Myocyte (in vitro differentiated cells): ENCODE measurements at regions not wholly inside any gene's neighbourhood (a gene's known extent, or its start where the extent isn't known, plus 50 kb on each side); places are given as distances from the start of the nearest gene placed in this dataset.

ENCODE experiments used
- DNase-seq: peaks from one replicate; pipeline ENCODE4 v3.0.0-alpha.2; 2012; ENCODE audit warnings: low read depth

DNA sequence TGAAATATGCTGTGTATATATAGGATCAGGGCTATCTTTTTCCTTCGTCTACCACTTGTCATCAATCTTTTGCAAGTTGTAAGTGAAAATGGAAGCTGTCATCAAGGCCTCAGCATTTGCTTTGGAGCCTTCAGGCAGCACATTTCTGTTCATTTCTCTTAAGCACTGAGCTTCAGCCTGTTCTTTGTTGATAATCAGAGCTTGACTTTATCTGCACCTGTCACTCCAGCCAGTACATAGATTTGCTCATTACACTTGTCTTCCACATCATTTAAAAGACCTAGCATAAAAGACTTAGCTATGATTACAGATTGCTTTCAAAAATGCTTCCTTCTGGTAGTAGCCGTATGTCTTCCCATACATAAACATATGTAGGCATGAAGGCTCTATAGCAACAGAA is 189.8 kb upstream of the GRIK2 start:
- peak; percentile 13 for DNase-seq

- no peak for DNase-seq
Observed at GRCh38 chr6:101208152-101208551, 185.4 kb upstream of the GRIK2 start.

DNA sequence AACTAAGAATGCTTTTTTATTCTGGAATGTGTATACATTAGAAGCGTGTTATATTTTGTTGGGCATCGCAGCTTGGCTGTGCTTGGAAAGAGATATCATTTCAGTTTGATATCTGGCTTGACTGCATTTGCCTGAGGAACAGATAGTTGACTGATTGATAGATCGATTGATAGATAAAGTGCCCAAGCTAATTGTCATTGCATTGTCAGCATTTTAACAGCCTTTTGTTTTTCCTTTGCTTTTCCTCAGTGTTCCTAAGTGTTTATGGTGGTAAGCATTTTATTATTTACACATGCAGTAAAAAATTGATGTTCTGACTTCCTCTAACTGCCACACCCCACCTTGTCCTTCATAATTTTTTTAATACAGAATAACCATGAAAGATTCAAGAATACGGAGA is 180.9 kb upstream of the GRIK2 start:
- no peak for DNase-seq

DNA sequence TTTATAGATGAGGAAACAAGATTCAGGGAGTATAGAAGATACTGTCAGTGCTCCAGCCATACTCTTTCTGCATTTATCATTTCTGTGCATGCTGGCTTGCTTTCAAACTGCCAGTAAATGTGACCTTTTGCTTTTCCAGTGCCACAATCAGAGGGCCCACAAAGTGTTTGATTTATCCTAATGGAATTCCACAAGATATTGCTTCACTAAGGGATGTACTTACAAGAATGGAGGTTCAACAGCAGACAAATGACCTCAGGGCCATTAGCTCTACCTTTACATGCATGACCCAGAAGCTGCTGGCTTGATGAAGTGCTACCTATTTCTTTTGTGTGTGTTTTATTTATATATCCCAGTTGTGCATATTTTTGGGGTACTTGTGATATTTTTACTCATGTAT is 171.5 kb upstream of the GRIK2 start:
- DNase-seq, result no peak

DNA sequence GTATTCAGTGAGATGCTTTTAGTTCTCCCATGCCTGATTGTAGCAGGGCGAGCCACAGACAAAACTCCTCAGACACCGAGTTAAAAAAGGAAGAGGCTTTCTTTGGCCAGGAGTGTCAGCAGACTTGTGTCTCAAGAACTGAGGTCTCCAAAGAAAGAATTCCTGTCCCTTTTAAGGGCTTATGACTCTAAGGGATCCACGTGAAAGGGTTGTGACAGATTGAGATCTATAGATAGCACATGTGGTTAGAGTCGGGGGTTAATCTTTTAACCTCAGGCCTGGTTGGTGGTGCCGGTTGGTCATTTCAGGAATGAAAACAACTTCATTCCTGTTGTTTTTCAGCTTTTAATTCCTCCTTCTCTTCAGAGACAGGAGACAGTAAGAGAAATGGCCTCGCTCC is 168.8 kb upstream of the GRIK2 start:
- peak; percentile 85 for DNase-seq

- DNase-seq, result peak; percentile 75
Observed at GRCh38 chr6:101226677-101227135, 166.8 kb upstream of the GRIK2 start.

DNA sequence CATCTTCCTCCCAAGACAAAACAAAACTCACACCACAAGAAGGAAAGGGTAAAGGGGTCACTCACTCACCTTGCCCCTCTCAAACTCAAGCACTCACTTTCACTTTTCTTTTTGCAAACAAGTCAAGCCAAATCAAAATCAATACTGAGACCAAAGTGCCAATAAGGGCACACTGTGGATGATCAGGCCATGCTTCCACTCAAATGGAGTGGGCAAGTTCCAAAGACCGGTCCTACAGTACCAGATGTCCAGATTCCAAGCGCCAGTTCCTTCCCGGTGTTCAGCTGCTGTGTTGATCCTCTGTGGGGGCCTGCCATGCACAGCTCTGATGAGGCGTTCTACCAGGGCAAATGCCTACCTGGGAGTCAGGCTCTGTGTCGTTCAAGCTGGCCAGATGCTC is 162.6 kb upstream of the GRIK2 start:
- no peak for DNase-seq

- peak; percentile 6 for DNase-seq
Observed at GRCh38 chr6:101231606-101232235, 161.8 kb upstream of the GRIK2 start.

- no peak for DNase-seq
Observed at GRCh38 chr6:101232961-101233360, 160.5 kb upstream of the GRIK2 start.

GRCh38 chr6:101236709-101237108 is 156.8 kb upstream of the GRIK2 start:
- DNase-seq, result no peak

DNA sequence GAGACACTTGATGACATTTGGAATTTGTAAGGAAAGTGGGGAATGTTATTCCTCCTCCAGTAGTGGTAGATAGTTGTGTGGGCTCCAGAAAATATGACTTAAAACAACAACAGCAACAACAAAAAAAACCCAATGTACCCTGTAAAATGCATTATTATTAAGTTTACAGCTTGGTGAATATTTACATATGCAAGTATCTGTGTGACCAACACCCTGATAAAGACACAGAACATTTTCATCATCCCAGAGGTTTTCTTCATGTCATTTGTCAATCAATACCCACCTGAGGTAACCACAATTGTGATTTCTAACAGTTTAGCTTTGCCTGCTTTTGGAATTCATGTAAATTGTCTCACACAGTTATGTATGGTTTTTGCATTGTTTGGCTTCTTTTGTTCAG is 152.1 kb upstream of the GRIK2 start:
- no peak for DNase-seq

DNA sequence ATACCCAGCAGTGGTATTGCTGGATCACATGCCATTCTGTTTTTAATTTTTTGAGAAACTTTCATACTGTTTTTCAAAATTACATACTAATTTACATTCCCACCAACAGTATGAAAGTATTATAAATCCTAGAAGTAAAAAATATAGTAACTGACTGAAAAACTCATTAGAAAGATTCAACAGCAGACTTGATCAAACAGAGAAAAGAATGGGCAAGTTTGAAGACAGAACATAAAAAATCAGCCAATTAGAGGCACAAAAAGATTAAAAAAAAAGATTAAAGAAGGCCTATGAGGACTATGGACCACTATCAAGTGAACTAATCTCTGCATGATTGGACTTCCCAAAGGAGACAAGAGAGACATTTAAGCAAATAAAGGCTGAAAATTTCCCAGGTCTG is 144.0 kb upstream of the GRIK2 start:
- DNase-seq, result no peak

DNA sequence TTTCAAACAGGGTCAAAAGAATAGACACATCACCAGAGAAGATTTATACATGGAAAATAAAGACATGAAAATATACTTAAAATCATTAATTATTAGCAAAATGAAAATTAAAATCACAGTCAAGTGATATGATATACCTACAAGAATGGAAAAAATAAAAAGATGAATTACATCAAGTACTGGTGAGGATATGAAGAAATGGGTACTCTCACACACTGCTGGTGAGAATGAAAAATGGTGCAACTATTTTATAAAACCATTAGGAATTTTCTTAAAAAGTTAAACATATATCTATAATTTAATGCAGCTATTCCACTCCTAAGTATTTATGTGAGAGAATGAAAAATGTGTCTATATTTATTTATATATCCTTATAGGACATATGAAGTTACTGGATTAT is 136.3 kb upstream of the GRIK2 start:
- no peak for DNase-seq

- no peak for DNase-seq
Observed at GRCh38 chr6:101259505-101259904, 134.0 kb upstream of the GRIK2 start.

GRCh38 chr6:101263596-101263995 is 129.9 kb upstream of the GRIK2 start:
- no peak for DNase-seq

GRCh38 chr6:101266063-101266462 is 127.4 kb upstream of the GRIK2 start:
- DNase-seq, result no peak

GRCh38 chr6:101268541-101268940 is 125.0 kb upstream of the GRIK2 start:
- DNase-seq, result no peak

GRCh38 chr6:101275251-101275650 is 118.3 kb upstream of the GRIK2 start:
- DNase-seq, result no peak

DNA sequence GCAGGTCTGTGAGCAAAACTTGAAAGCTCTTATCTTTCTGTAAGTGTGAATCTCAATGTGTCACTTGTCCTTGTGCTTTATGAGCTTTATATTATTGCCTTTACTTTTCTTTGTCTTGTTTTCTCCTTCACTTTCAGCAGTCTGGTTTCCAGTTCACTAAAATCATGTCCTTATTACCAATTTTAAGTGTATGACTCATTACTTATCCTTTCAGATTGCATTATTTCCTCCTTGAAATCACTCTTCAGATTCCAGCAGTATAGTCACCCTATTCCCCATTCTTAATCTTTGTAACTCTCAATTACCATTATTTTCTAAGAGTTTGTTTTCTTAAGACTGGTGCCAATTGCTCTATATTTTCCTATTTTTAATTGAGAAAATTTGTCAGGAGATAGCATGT is 117.4 kb upstream of the GRIK2 start:
- DNase-seq, result no peak

DNA sequence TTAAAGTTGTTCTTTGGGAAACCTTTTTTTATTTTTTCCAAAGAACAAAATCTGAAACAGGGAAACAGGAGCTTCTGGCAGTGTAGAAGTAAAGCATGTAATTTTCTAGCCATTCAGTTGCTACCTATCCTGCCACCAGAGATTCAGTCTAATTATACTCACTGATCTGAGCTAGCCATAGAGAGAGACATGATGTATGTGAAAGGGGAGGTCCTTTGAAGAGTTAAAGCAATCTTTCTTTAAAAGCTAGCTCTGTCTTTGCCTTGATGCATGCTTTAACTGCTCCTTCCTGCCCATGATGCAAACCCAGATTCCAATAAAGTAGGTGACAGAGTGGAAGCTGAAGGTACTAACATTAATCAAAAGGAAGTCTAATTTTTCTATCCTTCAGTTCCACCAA is 114.1 kb upstream of the GRIK2 start:
- no peak for DNase-seq

- DNase-seq, result no peak
Observed at GRCh38 chr6:101281266-101281665, 112.2 kb upstream of the GRIK2 start.

- DNase-seq, result no peak
Observed at GRCh38 chr6:101284131-101284530, 109.4 kb upstream of the GRIK2 start.

GRCh38 chr6:101286146-101286545 is 107.4 kb upstream of the GRIK2 start:
- DNase-seq, result no peak

GRCh38 chr6:101290346-101290745 is 103.2 kb upstream of the GRIK2 start:
- peak; percentile 67 for DNase-seq
